Naive thymus-derived CD4-positive, alpha-beta T cell (primary cell): ENCODE measurements at regions not wholly inside any gene's neighbourhood (a gene's known extent, or its start where the extent isn't known, plus 50 kb on each side); places are given as distances from the start of the nearest gene placed in this dataset.
"Not testable (repeated sequence)": the region's sequence is repeated elsewhere in the genome, so short reads cannot be mapped to it uniquely, and the experiment has no call there.

Experiments used
- ATAC-seq: fragments of 150-1000 bp; cut with Tn5 transposase; 2 replicates; pipeline ENCODE4 v1.10.0; 2021; ENCODE audit warnings: mild to moderate bottlenecking, moderate library complexity
- CTCF ChIA-PET: fragments of 350-600 bp; sonication (Branson Sonifier 250); formaldehyde crosslinking; loops from one replicate; lab custom pipeline; 2021; ENCODE audit warnings: antibody characterized with exemption; lab: Charles Lee
- POLR2A ChIA-PET: fragments of 350-600 bp; sonication (Branson Sonifier 250); formaldehyde crosslinking; loops from one replicate; lab custom pipeline; 2021; ENCODE audit warnings: antibody characterized with exemption, inconsistent platforms; lab: Charles Lee
- DNase-seq, 9 donors: peaks; one replicate each; pipeline versions ENCODE4 v3.0.0 to v3.0.0-alpha.2; 2020 to 2022; ENCODE audit warnings: mixed read lengths in 1 of 9
- H3K27ac ChIP-seq: one replicate; pipeline ENCODE4 v1.7.0; 2013; ENCODE audit warnings: mild to moderate bottlenecking, low read depth, low read length, moderate library complexity
- H3K27me3 ChIP-seq, 2 donors: one replicate each; pipeline ENCODE4 v1.7.0; 2013; ENCODE audit warnings: low read length in 2 of 2, mild to moderate bottlenecking in 2 of 2, moderate library complexity in 2 of 2; ENCODE audit not compliant: control insufficient read depth in 2 of 2, insufficient read depth in 2 of 2
- H3K36me3 ChIP-seq, 3 experiments: 1 replicate in 2 of 3; 2 replicates in 1 of 3; pipeline ENCODE4 v1.7.0; 2013; ENCODE audit warnings: low read length in 3 of 3, mild to moderate bottlenecking in 3 of 3, moderate library complexity in 1 of 3; ENCODE audit not compliant: insufficient read depth in 3 of 3, control insufficient read depth in 2 of 3
- H3K4me1 ChIP-seq, 2 donors: one replicate each; pipeline ENCODE4 v1.7.0; 2013; ENCODE audit warnings: low read length in 2 of 2, mild to moderate bottlenecking in 2 of 2, moderate library complexity in 1 of 2; ENCODE audit not compliant: control insufficient read depth in 2 of 2, insufficient read depth in 2 of 2
- H3K4me3 ChIP-seq: 2 replicates; pipeline ENCODE4 v1.7.0; 2013; ENCODE audit warnings: mild to moderate bottlenecking, low read length
- H3K9me3 ChIP-seq, 3 experiments: 1 replicate in 2 of 3; 2 replicates in 1 of 3; pipeline ENCODE4 v1.7.0; 2013; ENCODE audit warnings: low read length in 3 of 3; ENCODE audit not compliant: control insufficient read depth in 2 of 3
- H3K27ac Mint-ChIP-seq, 9 donors: one replicate each; pipeline ENCODE4 v1.8.0; 2020 to 2022; ENCODE audit warnings: mixed read lengths in 9 of 9, mild to moderate bottlenecking in 8 of 9, moderate library complexity in 5 of 9, inconsistent platforms in 2 of 9
- H3K27me3 Mint-ChIP-seq, 5 donors: one replicate each; pipeline ENCODE4 v1.8.0; 2021 to 2022; ENCODE audit warnings: mixed read lengths in 5 of 5, mild to moderate bottlenecking in 1 of 5
- H3K36me3 Mint-ChIP-seq, 5 donors: one replicate each; pipeline ENCODE4 v1.8.0; 2020 to 2022; ENCODE audit warnings: mixed read lengths in 5 of 5, mild to moderate bottlenecking in 3 of 5, inconsistent platforms in 1 of 5
- H3K4me1 Mint-ChIP-seq, 7 donors: one replicate each; pipeline ENCODE4 v1.8.0; 2020 to 2022; ENCODE audit warnings: mixed read lengths in 7 of 7, mild to moderate bottlenecking in 3 of 7, inconsistent platforms in 1 of 7
- H3K4me3 Mint-ChIP-seq, 10 donors: one replicate each; pipeline ENCODE4 v1.8.0; 2020 to 2022; ENCODE audit warnings: mild to moderate bottlenecking in 10 of 10, mixed read lengths in 10 of 10, moderate library complexity in 6 of 10, inconsistent platforms in 2 of 10
- H3K9me3 Mint-ChIP-seq, 11 donors: one replicate each; pipeline ENCODE4 v1.8.0; 2020 to 2022; ENCODE audit warnings: mixed read lengths in 11 of 11, mild to moderate bottlenecking in 4 of 11, inconsistent platforms in 1 of 11, moderate library complexity in 1 of 11
- intact Hi-C, 2 donors: fragments of 100-400 bp; cut with micrococcal nuclease; formaldehyde crosslinking; loops; one replicate each; pipeline ENCODE4 v1.15.1; 2023

DNA sequence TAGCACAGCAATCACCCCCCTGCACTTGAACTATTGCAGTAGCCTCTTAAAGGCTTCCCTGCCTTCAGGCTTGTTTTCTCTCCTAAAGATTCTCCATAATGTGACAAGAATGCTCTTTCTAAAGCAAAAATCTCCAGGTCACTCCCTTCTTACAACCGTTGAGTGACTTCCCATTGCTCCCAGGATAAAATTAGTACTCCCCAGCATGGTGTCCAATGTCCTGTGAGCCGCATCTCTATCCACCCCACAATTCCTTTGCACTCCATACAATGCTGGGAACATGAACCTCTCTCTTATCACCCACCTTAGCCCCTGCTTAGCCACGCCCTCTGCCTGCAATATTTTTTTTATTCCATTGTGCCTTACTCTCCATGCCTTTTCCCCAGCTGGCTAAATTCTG is 85.7 kb upstream of the SHISA3 start:
- Histone ChIP-seq H3K36me3 (no peaks in the 10 kb centered on the region), H3K27me3 (no peaks in the 10 kb centered on the region), H3K4me3 (no peak overlapping the region), H3K9me3 (no peaks in the 10 kb centered on the region), H3K27ac (no peak overlapping the region), H3K4me1 (no peaks in the 10 kb centered on the region)
- POLR2A ChIA-PET = no interaction called here
- Mint-ChIP-seq H3K27ac (no peak overlapping the region), H3K9me3 (peaks cover 0 to 6% (median 0%) of the 10 kb centered on the region in 11 donors), H3K4me1 (no peaks in the 10 kb centered on the region), H3K27me3 (peaks cover 0 to 37% (median 20%) of the 10 kb centered on the region in 5 donors), H3K36me3 (no peaks in the 10 kb centered on the region), H3K4me3 (no peak overlapping the region)
- CTCF ChIA-PET = no interaction called here
- DNase-seq (no peak), ATAC-seq (no peak)
- intact Hi-C loops = no loop called here

DNA sequence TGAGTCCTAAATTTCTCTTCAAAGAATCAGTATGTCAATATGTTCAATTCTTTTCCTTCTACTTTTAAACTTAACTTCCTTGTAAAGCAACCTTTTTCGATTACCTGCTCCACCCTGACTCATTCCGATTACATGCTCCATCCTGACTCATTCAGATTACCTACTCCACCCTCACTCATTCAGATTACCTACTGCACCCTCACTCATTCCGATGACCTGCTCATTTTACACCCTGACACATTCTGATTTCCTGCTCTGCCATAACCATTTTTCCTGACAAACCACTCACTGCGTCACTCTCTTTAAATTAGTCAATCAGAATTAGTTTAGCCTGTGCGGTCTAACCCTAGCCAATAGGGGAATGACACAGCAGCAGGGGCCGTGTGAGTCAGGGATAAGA is 83.9 kb upstream of the SHISA3 start:
- H3K9me3 ChIP-seq, H3K4me1 Mint-ChIP-seq, H3K27ac Mint-ChIP-seq, H3K9me3 Mint-ChIP-seq, H3K4me1 ChIP-seq, H3K27me3 ChIP-seq, ATAC-seq, POLR2A ChIA-PET, DNase-seq, H3K36me3 Mint-ChIP-seq, CTCF ChIA-PET, H3K4me3 Mint-ChIP-seq, H3K4me3 ChIP-seq, H3K36me3 ChIP-seq, H3K27ac ChIP-seq, intact Hi-C loops: not testable (repeated sequence)
- H3K27me3 Mint-ChIP-seq = peaks cover 0 to 33% (median 21%) of the 10 kb centered on the region in 5 donors

DNA sequence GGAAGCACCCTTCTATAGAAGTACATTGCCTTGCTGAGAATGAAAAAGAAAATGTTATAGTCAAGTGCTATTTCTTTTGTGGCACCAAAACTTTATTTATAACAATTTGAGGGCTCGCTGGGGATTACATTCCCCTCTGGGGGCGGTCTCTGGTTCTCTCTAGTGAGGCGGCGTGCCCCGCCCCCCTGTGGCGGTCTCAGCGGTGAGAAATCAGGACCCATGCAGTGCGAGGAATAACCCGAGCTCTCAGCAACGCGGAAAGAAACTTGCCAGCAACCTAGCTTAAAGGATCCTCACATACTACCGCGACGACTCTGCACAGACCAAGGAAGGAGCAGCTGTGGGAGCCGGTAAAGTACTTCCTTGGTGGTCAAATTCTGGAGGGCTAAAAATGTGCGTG is 83.4 kb upstream of the SHISA3 start:
- H3K4me1 Mint-ChIP-seq = no peaks in the 10 kb centered on the region
- DNase-seq = no peak
- no peak overlapping the region for H3K27ac ChIP-seq
- H3K27me3 ChIP-seq = no peaks in the 10 kb centered on the region
- H3K27me3 Mint-ChIP-seq = peaks cover 0 to 31% (median 21%) of the 10 kb centered on the region in 5 donors
- no peaks in the 10 kb centered on the region for H3K4me1 ChIP-seq
- H3K4me3 ChIP-seq = no peak overlapping the region
- CTCF ChIA-PET = no interaction called here
- no peak for ATAC-seq
- H3K4me3 Mint-ChIP-seq = no peak overlapping the region
- no peaks in the 10 kb centered on the region for H3K36me3 ChIP-seq
- intact Hi-C loops = no loop called here
- POLR2A ChIA-PET = no interaction called here
- H3K27ac Mint-ChIP-seq = no peak overlapping the region
- peaks cover 0 to 4% (median 0%) of the 10 kb centered on the region in 11 donors for H3K9me3 Mint-ChIP-seq
- no peaks in the 10 kb centered on the region for H3K36me3 Mint-ChIP-seq
- no peaks in the 10 kb centered on the region for H3K9me3 ChIP-seq

DNA sequence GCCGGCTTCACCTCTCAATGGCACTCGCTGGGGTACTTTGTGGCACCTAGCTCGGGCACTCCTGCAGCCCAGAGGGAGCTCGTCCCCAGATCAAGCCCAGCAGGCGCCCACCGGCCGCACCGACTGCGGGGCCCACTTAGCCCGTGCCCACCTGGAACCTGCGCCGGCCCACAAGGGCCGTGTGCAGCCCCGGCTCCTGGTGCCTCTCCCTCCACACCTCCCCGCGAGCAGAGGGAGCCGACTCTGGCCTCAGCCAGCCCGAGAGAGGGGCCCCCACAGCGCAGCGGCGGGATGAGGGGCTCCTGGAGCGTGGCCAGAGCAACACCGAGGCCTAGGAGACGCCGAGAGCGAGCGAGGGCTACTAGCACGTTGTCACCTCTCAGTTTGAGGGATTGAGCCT is 82.1 kb upstream of the SHISA3 start:
- ATAC-seq (no peak), DNase-seq (no peak)
- no peaks in the 10 kb centered on the region for H3K4me1 Mint-ChIP-seq
- Histone ChIP-seq H3K27ac (no peak overlapping the region), H3K4me3 (no peak overlapping the region), H3K27me3 (no peaks in the 10 kb centered on the region), H3K9me3 (no peaks in the 10 kb centered on the region), H3K4me1 (no peaks in the 10 kb centered on the region), H3K36me3 (no peaks in the 10 kb centered on the region)
- ChIA-PET CTCF (no interaction called here), POLR2A (no interaction called here)
- no peak overlapping the region for H3K27ac Mint-ChIP-seq
- intact Hi-C loops = no loop called here
- no peak overlapping the region for H3K4me3 Mint-ChIP-seq
- peaks cover 0 to 2% (median 0%) of the 10 kb centered on the region in 11 donors for H3K9me3 Mint-ChIP-seq
- no peaks in the 10 kb centered on the region for H3K36me3 Mint-ChIP-seq
- H3K27me3 Mint-ChIP-seq = peaks cover 0 to 41% (median 20%) of the 10 kb centered on the region in 5 donors

DNA sequence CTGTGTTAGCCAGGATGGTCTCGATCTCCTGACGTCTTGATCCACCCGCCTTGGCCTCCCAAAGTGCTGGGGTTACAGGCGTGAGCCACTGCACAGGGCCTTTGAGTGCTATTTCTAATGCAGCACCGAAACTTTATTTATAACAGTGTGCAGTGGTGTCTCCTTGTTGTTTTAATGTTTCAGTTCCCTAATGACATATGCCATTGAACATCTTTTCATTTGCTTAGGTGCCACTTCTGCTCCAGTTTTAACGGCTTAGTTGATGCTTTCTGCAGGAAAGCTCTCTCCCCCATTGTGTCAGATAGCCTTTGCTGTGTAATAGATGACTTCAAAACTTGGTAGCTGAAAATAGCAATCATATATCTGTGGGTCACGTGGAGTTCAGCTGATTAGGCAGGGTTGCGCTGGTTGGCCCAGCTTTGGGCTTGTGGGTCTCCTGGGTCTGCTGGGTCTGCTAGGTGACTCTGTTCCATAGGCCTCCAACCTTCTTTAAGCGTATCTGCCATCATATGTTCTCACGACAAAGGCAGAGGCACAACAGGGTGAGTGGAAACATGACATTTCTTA is 76.4 kb upstream of the SHISA3 start:
- POLR2A ChIA-PET = no interaction called here

DNA sequence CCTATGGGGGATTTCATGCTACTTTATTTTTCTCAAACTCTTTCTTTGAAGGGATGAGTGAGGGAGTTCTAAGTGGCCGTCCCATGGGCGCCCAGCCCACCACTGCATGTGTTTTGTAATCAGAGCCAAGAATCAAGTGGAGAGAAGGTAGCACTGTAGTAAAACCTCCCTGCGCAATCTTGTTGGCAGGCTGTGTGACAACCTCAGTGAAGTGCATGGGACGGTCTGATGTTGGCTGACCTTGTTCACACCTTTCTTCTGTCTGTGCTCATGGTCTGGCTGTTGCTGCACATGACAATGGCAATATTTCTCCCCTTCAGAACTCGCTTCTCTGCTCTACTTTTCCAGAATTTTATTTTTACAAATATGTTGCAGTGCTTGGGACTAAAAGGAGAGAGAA is 71.2 kb upstream of the SHISA3 start:
- Histone ChIP-seq H3K4me3 (no peak overlapping the region), H3K27me3 (no peaks in the 10 kb centered on the region), H3K36me3 (no peaks in the 10 kb centered on the region), H3K27ac (no peak overlapping the region), H3K4me1 (no peaks in the 10 kb centered on the region), H3K9me3 (no peaks in the 10 kb centered on the region)
- Mint-ChIP-seq H3K27me3 (peaks cover 2 to 33% (median 16%) of the 10 kb centered on the region in 5 donors), H3K36me3 (no peaks in the 10 kb centered on the region), H3K4me1 (no peaks in the 10 kb centered on the region), H3K4me3 (no peak overlapping the region), H3K9me3 (peaks cover 0 to 5% (median 0%) of the 10 kb centered on the region in 11 donors), H3K27ac (no peak overlapping the region)
- ATAC-seq = no peak
- intact Hi-C loops = no loop called here
- ChIA-PET POLR2A (no interaction called here), CTCF (interaction anchor here (0.7 kb wide), 1 partner anchor 902 kb away, joined by 3 read pairs; no protein-coding TSS in a partner anchor)
- no peak for DNase-seq

More for the DNA sequence above, 76.4 kb upstream of the SHISA3 start:
- intact Hi-C loops = no loop called here
- DNase-seq (no peak), ATAC-seq (no peak)
- Histone ChIP-seq H3K4me1 (no peaks in the 10 kb centered on the region), H3K9me3 (no peaks in the 10 kb centered on the region), H3K4me3 (no peak overlapping the region), H3K27ac (no peak overlapping the region), H3K27me3 (no peaks in the 10 kb centered on the region), H3K36me3 (no peaks in the 10 kb centered on the region)
- Mint-ChIP-seq H3K9me3 (peaks cover 0 to 6% (median 0%) of the 10 kb centered on the region in 11 donors), H3K36me3 (no peaks in the 10 kb centered on the region), H3K4me1 (no peaks in the 10 kb centered on the region), H3K4me3 (no peak overlapping the region), H3K27me3 (peaks cover 2 to 36% (median 21%) of the 10 kb centered on the region in 5 donors), H3K27ac (no peak overlapping the region)
- CTCF ChIA-PET = no interaction called here

DNA sequence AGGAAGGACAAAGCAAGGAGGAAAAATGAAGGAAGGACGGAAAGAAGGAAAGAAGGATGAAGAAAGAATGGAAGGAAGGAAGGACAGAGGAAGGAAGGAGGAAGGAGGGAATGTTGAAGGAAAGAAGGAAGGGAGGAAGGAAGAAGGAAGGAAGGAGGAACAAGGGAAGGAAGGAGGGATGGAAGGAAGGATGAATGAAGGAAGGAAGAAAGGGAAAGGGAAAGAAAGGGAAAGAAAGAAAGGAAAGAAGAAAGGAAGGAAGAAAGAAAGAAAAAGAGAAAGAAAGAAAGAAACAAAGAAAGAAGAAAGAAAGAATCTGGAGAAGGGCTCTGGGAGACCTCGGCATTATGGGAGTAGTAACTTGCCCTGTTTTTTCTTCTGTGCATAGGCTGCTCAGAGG is 70.8 kb upstream of the SHISA3 start:
- H3K27me3 ChIP-seq = no peaks in the 10 kb centered on the region
- H3K4me3 ChIP-seq = no peak overlapping the region
- Mint-ChIP-seq H3K4me1 (no peaks in the 10 kb centered on the region), H3K9me3 (peaks cover 0 to 4% (median 0%) of the 10 kb centered on the region in 11 donors), H3K4me3 (peak overlapping the region in 1 of 10 donors; percentile 43), H3K27me3 (peaks cover 2 to 28% (median 15%) of the 10 kb centered on the region in 5 donors), H3K27ac (no peak overlapping the region), H3K36me3 (no peaks in the 10 kb centered on the region)
- no peaks in the 10 kb centered on the region for H3K4me1 ChIP-seq
- no peak for ATAC-seq
- no peak for DNase-seq
- CTCF ChIA-PET = no interaction called here
- H3K36me3 ChIP-seq = no peaks in the 10 kb centered on the region
- no peaks in the 10 kb centered on the region for H3K9me3 ChIP-seq
- intact Hi-C loops = no loop called here
- H3K27ac ChIP-seq = no peak overlapping the region
- POLR2A ChIA-PET = no interaction called here
